ENCODE measurements at regions not wholly inside any gene's neighbourhood (a gene's known extent, or its start where the extent isn't known, plus 50 kb on each side); places are given as distances from the start of the nearest gene placed in this dataset.
A peak's percentile ranks its signal among the peaks of the same experiment; 100 is the strongest.

DNA sequence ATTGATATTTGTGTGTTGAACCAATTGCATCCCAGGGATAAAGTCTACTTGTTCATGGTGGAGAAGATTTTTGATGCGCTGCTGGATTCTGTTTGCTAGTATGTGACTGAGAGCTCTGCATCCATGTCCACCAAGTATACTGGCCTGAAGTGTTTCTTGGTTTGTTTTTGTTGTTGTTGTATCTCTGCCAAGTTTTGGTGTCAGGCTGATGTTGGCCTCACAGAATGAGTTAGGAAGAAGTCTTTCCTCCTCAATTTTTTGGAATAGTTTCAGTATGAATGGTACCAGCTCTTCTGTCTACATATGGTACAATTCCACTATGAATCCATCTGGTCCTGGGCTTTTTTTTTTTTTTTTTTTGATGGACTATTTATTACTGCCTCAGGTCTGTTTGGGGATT, 50.9 kb upstream of the OSTN start:
- TF ChIP-seq TCF4 (CRISPR knock-in tag; IDR thresholded peaks at IDR 0.05; ENCODE audit: borderline replicate concordance) (no peak), ZC3H10 (CRISPR knock-in tag; IDR thresholded peaks at IDR 0.05) (no peak), ZFP30 (CRISPR knock-in tag; IDR thresholded peaks at IDR 0.05) (no peak), GLIS3 (CRISPR knock-in tag; IDR thresholded peaks at IDR 0.05) (no peak), PPARA (CRISPR knock-in tag; IDR thresholded peaks at IDR 0.05; ENCODE audit: borderline replicate concordance) (no peak), ZFP3 (CRISPR knock-in tag; IDR thresholded peaks at IDR 0.05) (no peak), SNAI2 (CRISPR knock-in tag; IDR thresholded peaks at IDR 0.05) (no peak), ARNTL (CRISPR knock-in tag; IDR thresholded peaks at IDR 0.05; ENCODE audit: borderline replicate concordance, low read depth) (no peak), ZNF70 (CRISPR knock-in tag; IDR thresholded peaks at IDR 0.05) (no peak), RARB (CRISPR knock-in tag; IDR thresholded peaks at IDR 0.05) (no peak), BACH2 (CRISPR knock-in tag; IDR thresholded peaks at IDR 0.05; ENCODE audit: borderline replicate concordance) (no peak)
- TF ChIP-seq, protein P1, sequence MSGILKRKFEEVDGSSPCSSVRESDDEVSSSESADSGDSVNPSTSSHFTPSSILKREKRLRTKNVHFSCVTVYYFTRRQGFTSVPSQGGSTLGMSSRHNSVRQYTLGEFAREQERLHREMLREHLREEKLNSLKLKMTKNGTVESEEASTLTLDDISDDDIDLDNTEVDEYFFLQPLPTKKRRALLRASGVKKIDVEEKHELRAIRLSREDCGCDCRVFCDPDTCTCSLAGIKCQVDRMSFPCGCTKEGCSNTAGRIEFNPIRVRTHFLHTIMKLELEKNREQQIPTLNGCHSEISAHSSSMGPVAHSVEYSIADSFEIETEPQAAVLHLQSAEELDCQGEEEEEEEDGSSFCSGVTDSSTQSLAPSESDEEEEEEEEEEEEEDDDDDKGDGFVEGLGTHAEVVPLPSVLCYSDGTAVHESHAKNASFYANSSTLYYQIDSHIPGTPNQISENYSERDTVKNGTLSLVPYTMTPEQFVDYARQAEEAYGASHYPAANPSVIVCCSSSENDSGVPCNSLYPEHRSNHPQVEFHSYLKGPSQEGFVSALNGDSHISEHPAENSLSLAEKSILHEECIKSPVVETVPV (CRISPR knock-in tag; IDR thresholded peaks at IDR 0.05): no peak

DNA sequence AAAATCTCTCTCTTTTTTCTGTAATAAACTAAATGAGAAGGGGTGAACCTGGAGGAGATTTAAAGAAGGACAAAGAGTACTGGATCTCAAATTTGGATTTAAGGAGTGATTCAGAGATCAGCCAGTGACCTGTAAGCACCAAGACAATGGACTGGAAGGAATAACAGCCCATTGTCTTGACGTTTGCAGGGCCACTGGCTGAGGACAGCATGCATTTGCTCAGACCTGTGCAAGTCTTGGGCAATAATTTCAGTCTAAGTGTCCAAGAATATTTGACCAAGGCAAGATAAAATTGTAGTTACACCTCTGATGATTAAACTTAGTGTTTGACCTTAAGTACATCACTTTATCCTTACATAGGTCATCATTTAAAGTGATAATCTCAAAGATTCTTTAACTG, 55.8 kb upstream of the OSTN start:
- TF ChIP-seq, protein P2, sequence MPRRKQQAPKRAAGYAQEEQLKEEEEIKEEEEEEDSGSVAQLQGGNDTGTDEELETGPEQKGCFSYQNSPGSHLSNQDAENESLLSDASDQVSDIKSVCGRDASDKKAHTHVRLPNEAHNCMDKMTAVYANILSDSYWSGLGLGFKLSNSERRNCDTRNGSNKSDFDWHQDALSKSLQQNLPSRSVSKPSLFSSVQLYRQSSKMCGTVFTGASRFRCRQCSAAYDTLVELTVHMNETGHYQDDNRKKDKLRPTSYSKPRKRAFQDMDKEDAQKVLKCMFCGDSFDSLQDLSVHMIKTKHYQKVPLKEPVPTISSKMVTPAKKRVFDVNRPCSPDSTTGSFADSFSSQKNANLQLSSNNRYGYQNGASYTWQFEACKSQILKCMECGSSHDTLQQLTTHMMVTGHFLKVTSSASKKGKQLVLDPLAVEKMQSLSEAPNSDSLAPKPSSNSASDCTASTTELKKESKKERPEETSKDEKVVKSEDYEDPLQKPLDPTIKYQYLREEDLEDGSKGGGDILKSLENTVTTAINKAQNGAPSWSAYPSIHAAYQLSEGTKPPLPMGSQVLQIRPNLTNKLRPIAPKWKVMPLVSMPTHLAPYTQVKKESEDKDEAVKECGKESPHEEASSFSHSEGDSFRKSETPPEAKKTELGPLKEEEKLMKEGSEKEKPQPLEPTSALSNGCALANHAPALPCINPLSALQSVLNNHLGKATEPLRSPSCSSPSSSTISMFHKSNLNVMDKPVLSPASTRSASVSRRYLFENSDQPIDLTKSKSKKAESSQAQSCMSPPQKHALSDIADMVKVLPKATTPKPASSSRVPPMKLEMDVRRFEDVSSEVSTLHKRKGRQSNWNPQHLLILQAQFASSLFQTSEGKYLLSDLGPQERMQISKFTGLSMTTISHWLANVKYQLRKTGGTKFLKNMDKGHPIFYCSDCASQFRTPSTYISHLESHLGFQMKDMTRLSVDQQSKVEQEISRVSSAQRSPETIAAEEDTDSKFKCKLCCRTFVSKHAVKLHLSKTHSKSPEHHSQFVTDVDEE (CRISPR knock-in tag; IDR thresholded peaks at IDR 0.05): no peak
- TF ChIP-seq ZNF565 (CRISPR knock-in tag; conservative IDR thresholded peaks at IDR 0.05; ENCODE audit: low read depth) (no peak), ARNTL (CRISPR knock-in tag; IDR thresholded peaks at IDR 0.05; ENCODE audit: borderline replicate concordance, low read depth) (no peak), GLIS3 (CRISPR knock-in tag; IDR thresholded peaks at IDR 0.05) (no peak), RARB (CRISPR knock-in tag; IDR thresholded peaks at IDR 0.05) (no peak), ISL1 (CRISPR knock-in tag; IDR thresholded peaks at IDR 0.05) (no peak), TCF4 (CRISPR knock-in tag; IDR thresholded peaks at IDR 0.05; ENCODE audit: borderline replicate concordance) (no peak), ZC3H10 (CRISPR knock-in tag; IDR thresholded peaks at IDR 0.05) (no peak)
- TF ChIP-seq, protein P3, sequence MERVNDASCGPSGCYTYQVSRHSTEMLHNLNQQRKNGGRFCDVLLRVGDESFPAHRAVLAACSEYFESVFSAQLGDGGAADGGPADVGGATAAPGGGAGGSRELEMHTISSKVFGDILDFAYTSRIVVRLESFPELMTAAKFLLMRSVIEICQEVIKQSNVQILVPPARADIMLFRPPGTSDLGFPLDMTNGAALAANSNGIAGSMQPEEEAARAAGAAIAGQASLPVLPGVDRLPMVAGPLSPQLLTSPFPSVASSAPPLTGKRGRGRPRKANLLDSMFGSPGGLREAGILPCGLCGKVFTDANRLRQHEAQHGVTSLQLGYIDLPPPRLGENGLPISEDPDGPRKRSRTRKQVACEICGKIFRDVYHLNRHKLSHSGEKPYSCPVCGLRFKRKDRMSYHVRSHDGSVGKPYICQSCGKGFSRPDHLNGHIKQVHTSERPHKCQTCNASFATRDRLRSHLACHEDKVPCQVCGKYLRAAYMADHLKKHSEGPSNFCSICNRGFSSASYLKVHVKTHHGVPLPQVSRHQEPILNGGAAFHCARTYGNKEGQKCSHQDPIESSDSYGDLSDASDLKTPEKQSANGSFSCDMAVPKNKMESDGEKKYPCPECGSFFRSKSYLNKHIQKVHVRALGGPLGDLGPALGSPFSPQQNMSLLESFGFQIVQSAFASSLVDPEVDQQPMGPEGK (CRISPR knock-in tag; IDR thresholded peaks at IDR 0.05; ENCODE audit: borderline replicate concordance): no peak
- TF ChIP-seq, protein P1 (CRISPR knock-in tag; IDR thresholded peaks at IDR 0.05): no peak
- ATAC-seq: no peak

More for the DNA sequence above, 50.9 kb upstream of the OSTN start:
- no peak for ATAC-seq

DNA sequence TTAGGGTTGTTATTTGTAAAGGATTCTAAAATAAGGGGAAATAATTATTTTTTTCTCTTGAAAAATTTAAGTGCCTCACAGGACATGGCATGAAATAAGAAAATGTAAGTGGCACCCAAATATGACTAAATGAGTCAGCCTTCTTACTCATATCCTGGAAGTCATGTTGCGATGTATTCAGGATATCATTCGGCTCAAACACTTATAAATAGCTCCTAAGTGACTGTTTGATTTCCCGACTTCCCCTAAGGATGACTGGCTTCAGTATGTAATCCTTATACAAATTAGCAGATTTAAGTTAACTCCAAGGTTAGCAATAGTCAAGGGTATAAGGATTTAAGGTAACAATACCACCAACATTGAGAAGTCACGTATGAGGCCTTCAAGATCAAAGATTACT, 57.3 kb upstream of the OSTN start:
- TF ChIP-seq ZFP30 (CRISPR knock-in tag; IDR thresholded peaks at IDR 0.05) (no peak), BACH2 (CRISPR knock-in tag; IDR thresholded peaks at IDR 0.05; ENCODE audit: borderline replicate concordance) (no peak), CSDC2 (CRISPR knock-in tag; IDR thresholded peaks at IDR 0.05) (no peak), GLIS3 (CRISPR knock-in tag; IDR thresholded peaks at IDR 0.05) (no peak), RARB (CRISPR knock-in tag; IDR thresholded peaks at IDR 0.05) (no peak), ISL1 (CRISPR knock-in tag; IDR thresholded peaks at IDR 0.05) (no peak)
- TF ChIP-seq, protein P4, sequence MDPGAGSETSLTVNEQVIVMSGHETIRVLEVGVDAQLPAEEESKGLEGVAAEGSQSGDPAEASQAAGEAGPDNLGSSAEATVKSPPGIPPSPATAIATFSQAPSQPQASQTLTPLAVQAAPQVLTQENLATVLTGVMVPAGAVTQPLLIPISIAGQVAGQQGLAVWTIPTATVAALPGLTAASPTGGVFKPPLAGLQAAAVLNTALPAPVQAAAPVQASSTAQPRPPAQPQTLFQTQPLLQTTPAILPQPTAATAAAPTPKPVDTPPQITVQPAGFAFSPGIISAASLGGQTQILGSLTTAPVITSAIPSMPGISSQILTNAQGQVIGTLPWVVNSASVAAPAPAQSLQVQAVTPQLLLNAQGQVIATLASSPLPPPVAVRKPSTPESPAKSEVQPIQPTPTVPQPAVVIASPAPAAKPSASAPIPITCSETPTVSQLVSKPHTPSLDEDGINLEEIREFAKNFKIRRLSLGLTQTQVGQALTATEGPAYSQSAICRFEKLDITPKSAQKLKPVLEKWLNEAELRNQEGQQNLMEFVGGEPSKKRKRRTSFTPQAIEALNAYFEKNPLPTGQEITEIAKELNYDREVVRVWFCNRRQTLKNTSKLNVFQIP (CRISPR knock-in tag; IDR thresholded peaks at IDR 0.05; ENCODE audit: borderline replicate concordance, low read depth): no peak
- TF ChIP-seq, protein P3 (CRISPR knock-in tag; IDR thresholded peaks at IDR 0.05; ENCODE audit: borderline replicate concordance): no peak
- ATAC-seq: peak; percentile 91

Data from SK-N-SH treated with all-trans-retinoic acid at 6 μM for 48 hours (cell line).